ENCODE measurements at regions not wholly inside any gene's neighbourhood (a gene's known extent, or its start where the extent isn't known, plus 50 kb on each side); places are given as distances from the start of the nearest gene placed in this dataset.

DNA sequence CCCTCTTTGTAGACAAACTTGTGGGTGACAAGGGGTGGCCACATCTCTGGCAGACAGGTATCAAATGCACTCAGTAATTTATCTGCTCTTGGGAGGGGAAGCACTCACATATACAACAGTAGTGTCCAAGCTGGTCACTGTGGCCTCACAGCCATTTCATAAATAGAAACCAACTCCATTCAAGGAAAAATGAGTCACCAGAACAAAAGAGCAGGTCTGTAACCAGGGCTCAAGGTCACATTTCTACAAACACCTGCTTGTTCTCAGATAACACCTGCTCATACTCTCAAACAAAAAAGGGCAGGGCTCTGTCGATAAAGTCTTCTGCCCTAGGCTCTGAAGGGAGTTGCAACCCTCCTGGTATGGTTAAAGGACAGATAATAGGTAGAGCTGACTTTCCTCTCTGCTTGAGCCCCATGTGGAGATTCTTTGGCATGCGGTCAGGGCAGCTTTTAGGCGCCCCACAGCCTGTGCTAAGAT, 459.0 kb downstream of the BCL11A start:
- DNase-seq (peak; percentile 67 to 91 (median 76)), ATAC-seq (peak; percentile 89)
- Histone ChIP-seq H3K36me3 (replicated peaks in 1 of 2; ENCODE audit: insufficient read depth in 1 of 2, low read depth in 2 of 2) (no peaks in the 10 kb centered on the region), H3K4me1 (peaks cover 88% of the 10 kb centered on the region), H3K9me3 (no peaks in the 10 kb centered on the region), H3K27me3 (no peaks in the 10 kb centered on the region), H3K27ac (peak overlapping the region; percentile 91 to 98 (median 94)), H3K4me3 (no peak overlapping the region)
- WGBS, 2 donors, result 28 to 32% methylated on average over 3 of the region's 3 CpGs
- TF ChIP-seq, protein P1, sequence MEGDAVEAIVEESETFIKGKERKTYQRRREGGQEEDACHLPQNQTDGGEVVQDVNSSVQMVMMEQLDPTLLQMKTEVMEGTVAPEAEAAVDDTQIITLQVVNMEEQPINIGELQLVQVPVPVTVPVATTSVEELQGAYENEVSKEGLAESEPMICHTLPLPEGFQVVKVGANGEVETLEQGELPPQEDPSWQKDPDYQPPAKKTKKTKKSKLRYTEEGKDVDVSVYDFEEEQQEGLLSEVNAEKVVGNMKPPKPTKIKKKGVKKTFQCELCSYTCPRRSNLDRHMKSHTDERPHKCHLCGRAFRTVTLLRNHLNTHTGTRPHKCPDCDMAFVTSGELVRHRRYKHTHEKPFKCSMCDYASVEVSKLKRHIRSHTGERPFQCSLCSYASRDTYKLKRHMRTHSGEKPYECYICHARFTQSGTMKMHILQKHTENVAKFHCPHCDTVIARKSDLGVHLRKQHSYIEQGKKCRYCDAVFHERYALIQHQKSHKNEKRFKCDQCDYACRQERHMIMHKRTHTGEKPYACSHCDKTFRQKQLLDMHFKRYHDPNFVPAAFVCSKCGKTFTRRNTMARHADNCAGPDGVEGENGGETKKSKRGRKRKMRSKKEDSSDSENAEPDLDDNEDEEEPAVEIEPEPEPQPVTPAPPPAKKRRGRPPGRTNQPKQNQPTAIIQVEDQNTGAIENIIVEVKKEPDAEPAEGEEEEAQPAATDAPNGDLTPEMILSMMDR (IDR thresholded peaks at IDR 0.05), result no peak
- TF ChIP-seq POLR2A (IDR thresholded peaks at IDR 0.05), result peak in 2 of 3 donors; percentile 62 to 63
- intact Hi-C loops (cut with DNase I), result no loop called here

DNA sequence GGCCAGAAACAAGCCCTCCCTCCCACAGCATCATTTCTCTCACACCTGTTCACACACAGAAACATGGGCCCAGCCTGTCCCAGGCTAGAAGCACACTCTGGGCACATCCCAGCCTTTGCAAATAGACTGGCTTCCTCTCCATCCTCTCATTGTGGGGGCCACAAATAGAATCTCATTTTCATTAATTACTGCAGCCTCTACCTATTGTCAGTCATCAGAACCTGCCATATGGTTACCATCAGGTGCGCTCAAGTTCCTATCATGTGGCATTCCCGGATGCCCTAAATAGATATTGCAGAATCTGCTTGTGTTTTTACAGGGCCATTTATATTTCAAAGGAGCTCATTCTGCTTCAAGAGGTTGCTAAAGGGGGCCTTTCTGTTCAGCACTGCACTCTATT, 460.7 kb downstream of the BCL11A start:
- peak overlapping the region; percentile 91 to 98 (median 94) for H3K27ac ChIP-seq
- peaks cover 72% of the 10 kb centered on the region for H3K4me1 ChIP-seq
- no peaks in the 10 kb centered on the region for H3K36me3 ChIP-seq (replicated peaks in 1 of 2; ENCODE audit: insufficient read depth in 1 of 2, low read depth in 2 of 2)
- H3K27me3 ChIP-seq, result no peaks in the 10 kb centered on the region
- ATAC-seq (no peak), DNase-seq (peak in 1 of 4 donors; percentile 15)
- WGBS, 2 donors, result 83 to 86% methylated on average over 2 of the region's 2 CpGs
- intact Hi-C loops (cut with DNase I), result no loop called here
- TF ChIP-seq, protein P1 (IDR thresholded peaks at IDR 0.05), result no peak
- TF ChIP-seq POLR2A (IDR thresholded peaks at IDR 0.05), result no peak
- no peaks in the 10 kb centered on the region for H3K9me3 ChIP-seq
- no peak overlapping the region for H3K4me3 ChIP-seq

DNA sequence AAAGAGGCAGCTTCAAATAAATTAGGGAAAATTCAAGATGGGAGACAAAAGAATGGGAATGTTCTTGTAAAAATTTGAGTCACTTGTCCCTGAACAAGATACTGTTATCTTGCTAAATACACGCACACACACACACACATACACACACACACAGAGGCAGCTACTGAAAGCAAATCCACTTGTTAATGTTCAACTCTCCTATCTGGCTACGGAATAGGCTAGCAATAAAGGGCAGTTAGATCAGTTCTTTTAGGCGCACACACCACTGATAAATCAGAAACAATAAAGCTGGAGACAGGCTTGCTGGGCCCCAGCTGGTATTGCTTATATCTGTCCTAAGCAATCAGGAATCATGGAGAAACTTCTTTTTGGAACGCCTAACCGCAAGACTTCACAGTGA, 461.6 kb downstream of the BCL11A start:
- Histone ChIP-seq H3K27me3 (no peaks in the 10 kb centered on the region), H3K36me3 (replicated peaks in 1 of 2; ENCODE audit: insufficient read depth in 1 of 2, low read depth in 2 of 2) (no peaks in the 10 kb centered on the region), H3K4me3 (no peak overlapping the region), H3K4me1 (peaks cover 63% of the 10 kb centered on the region), H3K27ac (peak overlapping the region; percentile 91 to 98 (median 94)), H3K9me3 (no peaks in the 10 kb centered on the region)
- WGBS, 2 donors, result 18 to 38% methylated on average over 5 of the region's 5 CpGs
- peak; percentile 74 to 92 (median 82) for DNase-seq
- TF ChIP-seq, protein P1 (IDR thresholded peaks at IDR 0.05), result no peak
- TF ChIP-seq POLR2A (IDR thresholded peaks at IDR 0.05), result peak in 2 of 3 donors; percentile 75 to 77
- intact Hi-C loops (cut with DNase I), result no loop called here
- ATAC-seq, result peak; percentile 82

DNA sequence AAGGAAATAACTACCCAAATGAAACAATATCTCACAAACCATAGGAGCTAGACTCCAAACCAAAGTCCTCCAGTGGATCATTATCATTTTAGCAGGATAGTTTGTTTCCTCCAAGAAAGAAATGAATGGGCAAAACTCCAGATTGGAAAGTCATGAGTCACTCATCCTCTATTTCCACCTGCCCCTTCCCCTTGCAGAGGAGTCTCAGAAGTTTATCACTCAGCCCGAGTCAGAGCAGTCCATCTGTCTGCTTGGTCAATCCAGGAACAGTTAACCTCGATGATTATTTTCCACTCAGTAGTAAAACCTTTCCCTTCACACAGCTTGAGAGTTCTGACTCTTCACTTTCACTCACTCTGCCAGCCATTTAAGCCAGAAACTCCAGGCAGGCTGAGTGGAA, 462.2 kb downstream of the BCL11A start:
- H3K27ac ChIP-seq, result peak overlapping the region; percentile 91 to 98 (median 94)

DNA sequence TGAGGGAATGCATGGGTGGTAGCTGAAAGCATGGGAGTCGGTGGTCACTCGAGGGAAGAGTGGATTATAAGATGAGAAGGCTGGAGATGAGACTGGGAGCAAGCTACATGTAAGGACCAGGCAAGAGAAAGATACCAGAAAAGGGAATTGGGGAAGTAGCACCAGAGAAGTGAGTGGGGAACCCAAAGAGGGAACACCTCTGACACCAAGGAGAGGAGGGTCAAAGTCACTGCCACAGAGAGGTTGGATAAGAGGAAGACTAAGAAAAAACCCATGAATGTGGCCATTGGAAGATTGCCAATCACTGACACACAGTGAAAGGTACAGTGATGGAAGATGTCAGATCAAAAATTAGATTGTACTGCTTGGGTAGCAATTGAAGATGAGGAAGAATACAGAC, 473.9 kb downstream of the BCL11A start:
- Histone ChIP-seq H3K4me1 (no peaks in the 10 kb centered on the region), H3K36me3 (replicated peaks in 1 of 2; ENCODE audit: insufficient read depth in 1 of 2, low read depth in 2 of 2) (no peaks in the 10 kb centered on the region), H3K4me3 (no peak overlapping the region), H3K9me3 (no peaks in the 10 kb centered on the region), H3K27ac (no peak overlapping the region), H3K27me3 (no peaks in the 10 kb centered on the region)
- intact Hi-C loops (cut with DNase I), result no loop called here
- 81 to 85% methylated on average over 2 of the region's 2 CpGs for WGBS, 2 donors
- ATAC-seq (no peak), DNase-seq (no peak)
- TF ChIP-seq POLR2A (IDR thresholded peaks at IDR 0.05), result no peak
- TF ChIP-seq, protein P1 (IDR thresholded peaks at IDR 0.05), result no peak

More for the DNA sequence above, 462.2 kb downstream of the BCL11A start:
- H3K9me3 ChIP-seq, result no peaks in the 10 kb centered on the region
- 27 to 32% methylated on average over 2 of the region's 2 CpGs for WGBS, 2 donors
- no peaks in the 10 kb centered on the region for H3K36me3 ChIP-seq (replicated peaks in 1 of 2; ENCODE audit: insufficient read depth in 1 of 2, low read depth in 2 of 2)
- peaks cover 57% of the 10 kb centered on the region for H3K4me1 ChIP-seq
- intact Hi-C loops (cut with DNase I), result no loop called here
- ATAC-seq (no peak), DNase-seq (no peak)
- H3K27me3 ChIP-seq, result no peaks in the 10 kb centered on the region
- TF ChIP-seq, protein P1 (IDR thresholded peaks at IDR 0.05), result no peak
- H3K4me3 ChIP-seq, result no peak overlapping the region
